ENCODE measurements at regions not wholly inside any gene's neighbourhood (a gene's known extent, or its start where the extent isn't known, plus 50 kb on each side); places are given as distances from the start of the nearest gene placed in this dataset.

GRCh38 chr5:123756816-123757215 is 244.8 kb downstream of the CSNK1G3 start:
- Histone ChIP-seq H3K9me3 (ENCODE audit: control insufficient read depth, low read length) (no peaks in the 10 kb centered on the region), H3K4me3 (ENCODE audit: low read length) (no peak overlapping the region), H3K27ac (ENCODE audit: low read length) (no peak overlapping the region), H3K4me1 (ENCODE audit: control insufficient read depth, insufficient read depth, low read length) (no peaks in the 10 kb centered on the region), H3K27me3 (ENCODE audit: control insufficient read depth, insufficient read depth) (no peaks in the 10 kb centered on the region)
- intact Hi-C loops (cut with DNase I) = loop anchor here in 1 of 4 donors (10.0 kb wide), 1 partner anchor 48 kb away; no protein-coding TSS in a partner anchor
- ATAC-seq (no peak), DNase-seq (no peak)

GRCh38 chr5:123756318-123756665 is 244.3 kb downstream of the CSNK1G3 start:
- 28% methylated on average over 2 of the region's 2 CpGs for WGBS
- no peak overlapping the region for H3K27ac ChIP-seq (ENCODE audit: low read length)
- H3K9me3 ChIP-seq (ENCODE audit: control insufficient read depth, low read length) = no peaks in the 10 kb centered on the region
- intact Hi-C loops (cut with DNase I) = loop anchor here in 1 of 4 donors (10.0 kb wide), 1 partner anchor 49 kb away; no protein-coding TSS in a partner anchor
- no peaks in the 10 kb centered on the region for H3K27me3 ChIP-seq (ENCODE audit: control insufficient read depth, insufficient read depth)
- DNase-seq (no peak), ATAC-seq (no peak)
- H3K4me3 ChIP-seq (ENCODE audit: low read length) = no peak overlapping the region
- no peaks in the 10 kb centered on the region for H3K4me1 ChIP-seq (ENCODE audit: control insufficient read depth, insufficient read depth, low read length)

GRCh38 chr5:123755653-123756317 is 243.8 kb downstream of the CSNK1G3 start:
- ATAC-seq = peak in 1 of 2 donors; percentile 18
- 18% methylated on average over 5 of the region's 5 CpGs for WGBS
- intact Hi-C loops (cut with DNase I) = loop anchor here in 1 of 4 donors (10.0 kb wide), 1 partner anchor 49 kb away; no protein-coding TSS in a partner anchor
- Histone ChIP-seq H3K9me3 (ENCODE audit: control insufficient read depth, low read length) (no peaks in the 10 kb centered on the region), H3K4me1 (ENCODE audit: control insufficient read depth, insufficient read depth, low read length) (no peaks in the 10 kb centered on the region), H3K27me3 (ENCODE audit: control insufficient read depth, insufficient read depth) (no peaks in the 10 kb centered on the region), H3K27ac (ENCODE audit: low read length) (no peak overlapping the region), H3K4me3 (ENCODE audit: low read length) (no peak overlapping the region)
- no peak for DNase-seq

- intact Hi-C loops (cut with DNase I) = loop anchor here in 1 of 4 donors (10.0 kb wide), 1 partner anchor 50 kb away; no protein-coding TSS in a partner anchor
Measured at GRCh38 chr5:123754908-123755307, 242.9 kb downstream of the CSNK1G3 start.

GRCh38 chr5:123753937-123754891 is 242.2 kb downstream of the CSNK1G3 start:
- Histone ChIP-seq H3K27me3 (ENCODE audit: control insufficient read depth, insufficient read depth) (no peaks in the 10 kb centered on the region), H3K4me3 (ENCODE audit: low read length) (no peak overlapping the region), H3K4me1 (ENCODE audit: control insufficient read depth, insufficient read depth, low read length) (no peaks in the 10 kb centered on the region), H3K9me3 (ENCODE audit: control insufficient read depth, low read length) (no peaks in the 10 kb centered on the region), H3K27ac (ENCODE audit: low read length) (no peak overlapping the region)
- intact Hi-C loops (cut with DNase I) = loop anchor here in 1 of 4 donors (10.0 kb wide), 1 partner anchor 51 kb away; no protein-coding TSS in a partner anchor
- WGBS = 73% methylated on average over 4 of the region's 4 CpGs
- ATAC-seq (no peak), DNase-seq (no peak)

More at GRCh38 chr5:123754908-123755307, 242.9 kb downstream of the CSNK1G3 start:
- DNase-seq = no peak
- peak; percentile 46 to 67 for ATAC-seq
- Histone ChIP-seq H3K27ac (ENCODE audit: low read length) (no peak overlapping the region), H3K9me3 (ENCODE audit: control insufficient read depth, low read length) (no peaks in the 10 kb centered on the region), H3K4me1 (ENCODE audit: control insufficient read depth, insufficient read depth, low read length) (no peaks in the 10 kb centered on the region), H3K4me3 (ENCODE audit: low read length) (no peak overlapping the region), H3K27me3 (ENCODE audit: control insufficient read depth, insufficient read depth) (no peaks in the 10 kb centered on the region)
- WGBS = 36% methylated on average over 3 of the region's 3 CpGs

- 77% methylated on average over 3 of the region's 3 CpGs for WGBS
- ATAC-seq (no peak), DNase-seq (no peak)
- no peaks in the 10 kb centered on the region for H3K9me3 ChIP-seq (ENCODE audit: control insufficient read depth, low read length)
- H3K4me1 ChIP-seq (ENCODE audit: control insufficient read depth, insufficient read depth, low read length) = no peaks in the 10 kb centered on the region
- intact Hi-C loops (cut with DNase I) = loop anchor here in 1 of 4 donors (10.0 kb wide), 1 partner anchor 51 kb away; no protein-coding TSS in a partner anchor
- no peak overlapping the region for H3K4me3 ChIP-seq (ENCODE audit: low read length)
- no peaks in the 10 kb centered on the region for H3K27me3 ChIP-seq (ENCODE audit: control insufficient read depth, insufficient read depth)
- no peak overlapping the region for H3K27ac ChIP-seq (ENCODE audit: low read length)
Measured at GRCh38 chr5:123753180-123753936, 241.4 kb downstream of the CSNK1G3 start.

GRCh38 chr5:123752552-123753179 is 240.7 kb downstream of the CSNK1G3 start:
- Histone ChIP-seq H3K4me1 (ENCODE audit: control insufficient read depth, insufficient read depth, low read length) (no peaks in the 10 kb centered on the region), H3K27me3 (ENCODE audit: control insufficient read depth, insufficient read depth) (no peaks in the 10 kb centered on the region), H3K9me3 (ENCODE audit: control insufficient read depth, low read length) (no peaks in the 10 kb centered on the region), H3K4me3 (ENCODE audit: low read length) (no peak overlapping the region), H3K27ac (ENCODE audit: low read length) (no peak overlapping the region)
- DNase-seq (no peak), ATAC-seq (peak; percentile 90 to 91)
- WGBS = 56% methylated on average over 5 of the region's 5 CpGs
- intact Hi-C loops (cut with DNase I) = loop anchor here in 1 of 4 donors (10.0 kb wide), 1 partner anchor 52 kb away; no protein-coding TSS in a partner anchor

- intact Hi-C loops (cut with DNase I) = loop anchor here in 1 of 4 donors (10.0 kb wide), 1 partner anchor 53 kb away; no protein-coding TSS in a partner anchor
- H3K27ac ChIP-seq (ENCODE audit: low read length) = no peak overlapping the region
- H3K4me3 ChIP-seq (ENCODE audit: low read length) = no peak overlapping the region
- no peaks in the 10 kb centered on the region for H3K4me1 ChIP-seq (ENCODE audit: control insufficient read depth, insufficient read depth, low read length)
- no peaks in the 10 kb centered on the region for H3K9me3 ChIP-seq (ENCODE audit: control insufficient read depth, low read length)
- ATAC-seq (no peak), DNase-seq (no peak)
- WGBS = 99% methylated on average over 3 of the region's 3 CpGs
- no peaks in the 10 kb centered on the region for H3K27me3 ChIP-seq (ENCODE audit: control insufficient read depth, insufficient read depth)
Measured at GRCh38 chr5:123751670-123752069, 239.7 kb downstream of the CSNK1G3 start.

- 90% methylated on average over 1 of the region's 1 CpG for WGBS
Measured at GRCh38 chr5:123748239-123748638, 236.3 kb downstream of the CSNK1G3 start.

More at GRCh38 chr5:123748239-123748638, 236.3 kb downstream of the CSNK1G3 start:
- H3K9me3 ChIP-seq (ENCODE audit: control insufficient read depth, low read length) = no peaks in the 10 kb centered on the region
- H3K27me3 ChIP-seq (ENCODE audit: control insufficient read depth, insufficient read depth) = no peaks in the 10 kb centered on the region
- DNase-seq (no peak), ATAC-seq (no peak)
- intact Hi-C loops (cut with DNase I) = loop anchor here in 1 of 4 donors (10.0 kb wide), 1 partner anchor 127 kb away; no protein-coding TSS in a partner anchor
- H3K27ac ChIP-seq (ENCODE audit: low read length) = no peak overlapping the region
- H3K4me1 ChIP-seq (ENCODE audit: control insufficient read depth, insufficient read depth, low read length) = no peaks in the 10 kb centered on the region
- H3K4me3 ChIP-seq (ENCODE audit: low read length) = no peak overlapping the region

All from right cardiac atrium (tissue), 5 donors.